GM23338 (cell line): ENCODE measurements at regions not wholly inside any gene's neighbourhood (a gene's known extent, or its start where the extent isn't known, plus 50 kb on each side); places are given as distances from the start of the nearest gene placed in this dataset.

Experiments
- ATAC-seq: fragments of 200-7000 bp; cut with Tn5 transposase; 3 replicates; pipeline ENCODE4 v1.9.1; 2020
- DNase-seq: peaks from one replicate; pipeline ENCODE4 v3.0.0-alpha.2; 2015; ENCODE audit warnings: low spot score
- H2AFZ ChIP-seq: fragments of 200-600 bp; sonication (generic); 2 replicates; pipeline ENCODE4 v1.8.0; 2016; ENCODE audit warnings: antibody characterized with exemption, mild to moderate bottlenecking, moderate library complexity
- H3F3A ChIP-seq: fragments of 200-600 bp; sonication (generic); replicated peaks from 2 replicates; pipeline ENCODE4 v1.8.0; 2017; ENCODE audit warnings: antibody characterized with exemption, mixed run types, low read depth
- H3K27ac ChIP-seq: fragments of 200-600 bp; sonication (generic); 2 replicates; pipeline ENCODE4 v1.6.1; 2016; ENCODE audit warnings: low read depth
- H3K27me3 ChIP-seq: fragments of 200-600 bp; sonication (generic); 2 replicates; pipeline ENCODE4 v1.8.0; 2016; ENCODE audit warnings: mild to moderate bottlenecking, mixed run types, moderate library complexity; ENCODE audit not compliant: insufficient read depth
- H3K36me3 ChIP-seq: fragments of 200-600 bp; sonication (generic); 2 replicates; pipeline ENCODE4 v1.8.0; 2016; ENCODE audit warnings: mild to moderate bottlenecking; ENCODE audit not compliant: insufficient read depth
- H3K4me1 ChIP-seq: fragments of 200-600 bp; sonication (generic); 2 replicates; pipeline ENCODE4 v1.8.0; 2016; ENCODE audit warnings: mild to moderate bottlenecking, moderate library complexity; ENCODE audit not compliant: insufficient read depth
- H3K4me2 ChIP-seq: fragments of 200-600 bp; sonication (generic); 2 replicates; pipeline ENCODE4 v1.7.1; 2017; ENCODE audit warnings: mixed run types
- H3K4me3 ChIP-seq: fragments of 200-600 bp; sonication (generic); 2 replicates; pipeline ENCODE4 v1.6.1; 2016; ENCODE audit warnings: mixed run types
- H3K79me2 ChIP-seq: fragments of 200-600 bp; sonication (generic); replicated peaks from 2 replicates; pipeline ENCODE4 v1.8.0; 2017; ENCODE audit warnings: mild to moderate bottlenecking; ENCODE audit not compliant: insufficient read depth
- H3K9me2 ChIP-seq: fragments of 200-600 bp; sonication (generic); 2 replicates; pipeline ENCODE4 v1.8.0; 2017; ENCODE audit not compliant: insufficient read depth
- H4K20me1 ChIP-seq: fragments of 200-600 bp; sonication (generic); replicated peaks from 2 replicates; pipeline ENCODE4 v1.8.0; 2017; ENCODE audit warnings: mild to moderate bottlenecking; ENCODE audit not compliant: insufficient read depth
- H3K27ac Mint-ChIP-seq: 2 replicates; pipeline ENCODE4 v1.8.0; 2020; ENCODE audit warnings: inconsistent platforms, mild to moderate bottlenecking, moderate library complexity, mixed read lengths
- H3K27me3 Mint-ChIP-seq: 3 replicates; pipeline ENCODE4 v1.8.0; 2022; ENCODE audit warnings: low read depth, mild to moderate bottlenecking, moderate library complexity, mixed read lengths, inconsistent platforms; ENCODE audit not compliant: insufficient read depth, poor library complexity
- H3K36me3 Mint-ChIP-seq: 3 replicates; pipeline ENCODE4 v1.8.0; 2021; ENCODE audit warnings: low read depth, mild to moderate bottlenecking, inconsistent platforms, moderate library complexity, mixed read lengths
- H3K4me1 Mint-ChIP-seq: 3 replicates; pipeline ENCODE4 v1.8.0; 2020; ENCODE audit warnings: mild to moderate bottlenecking, inconsistent platforms, mixed read lengths
- H3K4me3 Mint-ChIP-seq: 3 replicates; pipeline ENCODE4 v1.8.0; 2021; ENCODE audit warnings: moderate library complexity, mild to moderate bottlenecking, inconsistent platforms, mixed read lengths
- H3K9me3 Mint-ChIP-seq: 3 replicates; pipeline ENCODE4 v1.8.0; 2020; ENCODE audit warnings: moderate library complexity, mild to moderate bottlenecking, inconsistent platforms, mixed read lengths
- CREB1 ChIP-seq: fragments of 250-450 bp; sonication (Bioruptor Pico); IDR thresholded peaks from 2 replicates; pipeline ENCODE4 v1.5.0; 2020; ENCODE audit warnings: low read depth, mild to moderate bottlenecking, moderate library complexity
- EZH2 ChIP-seq: fragments of 200-600 bp; sonication (generic); IDR thresholded peaks from one replicate; pipeline ENCODE4 v1.8.0; 2017; ENCODE audit warnings: antibody characterized with exemption, mild to moderate bottlenecking, low read depth; ENCODE audit not compliant: unreplicated experiment
- EZH2phosphoT487 ChIP-seq: fragments of 200-600 bp; sonication (generic); IDR thresholded peaks from one replicate; pipeline ENCODE4 v1.8.1; 2018; ENCODE audit warnings: antibody characterized with exemption; ENCODE audit not compliant: unreplicated experiment
- JUNB ChIP-seq: IDR thresholded peaks from one replicate; pipeline ENCODE4 v1.6.1; 2016; ENCODE audit warnings: antibody characterized with exemption; ENCODE audit not compliant: unreplicated experiment
- NANOG ChIP-seq: IDR thresholded peaks from 2 replicates; pipeline ENCODE4 v1.6.1; 2016; ENCODE audit warnings: antibody characterized with exemption, borderline replicate concordance
- POLR2AphosphoS5 ChIP-seq: IDR thresholded peaks from 2 replicates; pipeline ENCODE4 v1.6.1; 2016; ENCODE audit warnings: antibody characterized with exemption, low read depth
- ZNF331 ChIP-seq: fragments of 250-450 bp; sonication (Bioruptor Pico); IDR thresholded peaks from 2 replicates; pipeline ENCODE4 v1.5.0; 2020; ENCODE audit warnings: low read depth, mild to moderate bottlenecking, moderate library complexity
- TF ChIP-seq, protein P1 (sequence below): IDR thresholded peaks from one replicate; pipeline ENCODE4 v1.6.1; 2018; ENCODE audit warnings: antibody characterized with exemption; ENCODE audit not compliant: unreplicated experiment
- TF ChIP-seq, protein P2 (sequence below): IDR thresholded peaks from 2 replicates; pipeline ENCODE4 v1.6.1; 2016; ENCODE audit warnings: antibody characterized with exemption

DNA sequence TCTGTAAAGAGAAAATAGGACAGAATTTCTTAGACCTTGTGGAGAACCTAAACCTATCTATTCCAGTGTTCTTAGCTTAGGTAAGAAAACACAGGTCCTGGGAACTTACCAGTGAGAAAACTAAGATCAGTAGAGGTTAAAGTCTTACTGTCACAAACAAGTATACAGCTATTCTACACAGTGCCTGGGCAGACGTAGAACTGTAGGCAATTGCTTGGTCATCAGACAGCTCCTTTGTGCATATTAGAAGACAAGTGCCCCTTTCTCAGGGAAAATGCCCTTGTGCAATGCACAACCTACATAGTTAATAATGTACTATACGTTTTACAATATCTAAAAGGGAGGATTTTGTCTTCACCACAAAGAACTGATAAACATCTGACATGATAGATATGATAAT lies 86.6 kb upstream of the JADE1 start:
- DNase-seq (no peak), ATAC-seq (no peak)
- Mint-ChIP-seq H3K4me3 (no peak overlapping the region), H3K4me1 (peaks cover 38% of the 10 kb centered on the region), H3K36me3 (no peaks in the 10 kb centered on the region), H3K27me3 (peaks cover 3% of the 10 kb centered on the region), H3K27ac (no peak overlapping the region), H3K9me3 (no peaks in the 10 kb centered on the region)
- H3K36me3 ChIP-seq, result no peaks in the 10 kb centered on the region
- TF ChIP-seq CREB1 (CRISPR knock-in tag), result no peak
- TF ChIP-seq, protein P1, sequence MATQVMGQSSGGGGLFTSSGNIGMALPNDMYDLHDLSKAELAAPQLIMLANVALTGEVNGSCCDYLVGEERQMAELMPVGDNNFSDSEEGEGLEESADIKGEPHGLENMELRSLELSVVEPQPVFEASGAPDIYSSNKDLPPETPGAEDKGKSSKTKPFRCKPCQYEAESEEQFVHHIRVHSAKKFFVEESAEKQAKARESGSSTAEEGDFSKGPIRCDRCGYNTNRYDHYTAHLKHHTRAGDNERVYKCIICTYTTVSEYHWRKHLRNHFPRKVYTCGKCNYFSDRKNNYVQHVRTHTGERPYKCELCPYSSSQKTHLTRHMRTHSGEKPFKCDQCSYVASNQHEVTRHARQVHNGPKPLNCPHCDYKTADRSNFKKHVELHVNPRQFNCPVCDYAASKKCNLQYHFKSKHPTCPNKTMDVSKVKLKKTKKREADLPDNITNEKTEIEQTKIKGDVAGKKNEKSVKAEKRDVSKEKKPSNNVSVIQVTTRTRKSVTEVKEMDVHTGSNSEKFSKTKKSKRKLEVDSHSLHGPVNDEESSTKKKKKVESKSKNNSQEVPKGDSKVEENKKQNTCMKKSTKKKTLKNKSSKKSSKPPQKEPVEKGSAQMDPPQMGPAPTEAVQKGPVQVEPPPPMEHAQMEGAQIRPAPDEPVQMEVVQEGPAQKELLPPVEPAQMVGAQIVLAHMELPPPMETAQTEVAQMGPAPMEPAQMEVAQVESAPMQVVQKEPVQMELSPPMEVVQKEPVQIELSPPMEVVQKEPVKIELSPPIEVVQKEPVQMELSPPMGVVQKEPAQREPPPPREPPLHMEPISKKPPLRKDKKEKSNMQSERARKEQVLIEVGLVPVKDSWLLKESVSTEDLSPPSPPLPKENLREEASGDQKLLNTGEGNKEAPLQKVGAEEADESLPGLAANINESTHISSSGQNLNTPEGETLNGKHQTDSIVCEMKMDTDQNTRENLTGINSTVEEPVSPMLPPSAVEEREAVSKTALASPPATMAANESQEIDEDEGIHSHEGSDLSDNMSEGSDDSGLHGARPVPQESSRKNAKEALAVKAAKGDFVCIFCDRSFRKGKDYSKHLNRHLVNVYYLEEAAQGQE, result no peak
- no peak overlapping the region for H3K4me2 ChIP-seq
- H4K20me1 ChIP-seq, result no peaks in the 10 kb centered on the region
- no peaks in the 10 kb centered on the region for H3K79me2 ChIP-seq
- no peaks in the 10 kb centered on the region for H3K27me3 ChIP-seq
- H3F3A ChIP-seq, result no peaks in the 10 kb centered on the region
- H2AFZ ChIP-seq, result no peak overlapping the region
- no peak overlapping the region for H3K27ac ChIP-seq
- H3K4me1 ChIP-seq, result peaks cover 28% of the 10 kb centered on the region
- H3K9me2 ChIP-seq, result no peaks in the 10 kb centered on the region
- no peak overlapping the region for H3K4me3 ChIP-seq

DNA sequence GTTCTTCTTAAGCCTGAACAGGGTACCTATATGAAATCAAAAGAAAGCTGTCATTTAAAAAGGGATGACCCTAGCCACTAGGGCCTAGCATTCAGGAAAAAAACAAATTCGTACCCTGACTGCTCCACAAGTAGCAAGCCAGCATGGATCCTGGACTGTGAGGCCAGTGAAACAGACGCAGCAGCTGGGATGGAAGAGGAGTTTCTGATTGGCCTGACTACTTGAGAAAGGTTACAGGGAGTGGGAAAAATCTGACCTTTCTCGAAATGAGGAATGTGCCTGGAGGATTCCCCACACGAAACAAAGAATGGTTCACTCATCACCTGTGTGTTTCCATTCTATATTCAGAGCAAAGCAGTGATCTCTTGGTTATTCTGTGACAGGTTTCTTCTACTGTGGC lies 87.6 kb upstream of the JADE1 start:
- Histone ChIP-seq H4K20me1 (no peaks in the 10 kb centered on the region), H3K79me2 (no peaks in the 10 kb centered on the region), H3K36me3 (no peaks in the 10 kb centered on the region), H3K9me2 (peaks cover 7% of the 10 kb centered on the region; the same call in 1 of the 2 replicates), H3K27me3 (no peaks in the 10 kb centered on the region), H3K4me1 (peaks cover 21% of the 10 kb centered on the region), H3K4me3 (no peak overlapping the region), H3K4me2 (no peak overlapping the region), H2AFZ (peak overlapping the region; percentile 40), H3F3A (no peaks in the 10 kb centered on the region), H3K27ac (0 out of 2 replicates have a peak overlapping the region, but pooled peaks have one; percentile 18)
- DNase-seq (peak; percentile 31), ATAC-seq (peak; percentile 39)
- Mint-ChIP-seq H3K9me3 (no peaks in the 10 kb centered on the region), H3K4me1 (peaks cover 30% of the 10 kb centered on the region), H3K27ac (no peak overlapping the region), H3K4me3 (no peak overlapping the region), H3K27me3 (no peaks in the 10 kb centered on the region), H3K36me3 (no peaks in the 10 kb centered on the region)
- TF ChIP-seq, protein P1, result no peak
- TF ChIP-seq CREB1 (CRISPR knock-in tag) (no peak), JUNB (no peak), EZH2phosphoT487 (no peak), ZNF331 (no peak), POLR2AphosphoS5 (no peak), EZH2 (no peak), NANOG (no peak)
- TF ChIP-seq, protein P2, sequence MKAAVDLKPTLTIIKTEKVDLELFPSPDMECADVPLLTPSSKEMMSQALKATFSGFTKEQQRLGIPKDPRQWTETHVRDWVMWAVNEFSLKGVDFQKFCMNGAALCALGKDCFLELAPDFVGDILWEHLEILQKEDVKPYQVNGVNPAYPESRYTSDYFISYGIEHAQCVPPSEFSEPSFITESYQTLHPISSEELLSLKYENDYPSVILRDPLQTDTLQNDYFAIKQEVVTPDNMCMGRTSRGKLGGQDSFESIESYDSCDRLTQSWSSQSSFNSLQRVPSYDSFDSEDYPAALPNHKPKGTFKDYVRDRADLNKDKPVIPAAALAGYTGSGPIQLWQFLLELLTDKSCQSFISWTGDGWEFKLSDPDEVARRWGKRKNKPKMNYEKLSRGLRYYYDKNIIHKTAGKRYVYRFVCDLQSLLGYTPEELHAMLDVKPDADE, result no peak
